ENCODE measurements at regions not wholly inside any gene's neighbourhood (a gene's known extent, or its start where the extent isn't known, plus 50 kb on each side); places are given as distances from the start of the nearest gene placed in this dataset.

DNA sequence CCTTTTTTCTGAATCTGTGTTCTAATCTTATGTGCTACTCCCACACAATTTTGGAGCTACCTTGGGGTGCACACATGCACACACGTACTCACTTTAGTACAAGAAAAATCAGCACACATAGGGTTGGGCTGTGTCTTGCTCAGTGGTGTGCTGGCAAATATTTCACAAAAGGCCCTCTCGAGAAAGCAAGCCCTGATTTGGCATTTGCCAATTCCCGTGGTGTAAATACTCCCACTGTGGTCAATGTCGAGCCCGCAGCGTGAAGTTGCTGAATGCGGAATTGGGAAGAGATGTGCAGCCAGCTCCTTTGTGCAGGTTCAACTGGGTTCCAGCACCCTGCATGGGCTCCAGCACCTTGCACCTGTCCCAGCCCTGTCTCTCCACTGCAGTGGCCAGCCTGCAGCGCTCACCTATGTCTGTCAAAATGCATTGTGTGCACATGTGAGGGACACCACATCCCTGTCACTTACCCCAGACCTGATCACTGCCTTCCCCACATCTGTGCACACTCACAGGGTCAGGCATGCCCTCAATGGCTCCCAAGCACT is 78.4 kb upstream of the WNT4 start:
- H3K4me3 ChIP-seq (replicated peaks; ENCODE audit: low read depth, low read length) = no peak overlapping the region
- TF ChIP-seq, protein P1, sequence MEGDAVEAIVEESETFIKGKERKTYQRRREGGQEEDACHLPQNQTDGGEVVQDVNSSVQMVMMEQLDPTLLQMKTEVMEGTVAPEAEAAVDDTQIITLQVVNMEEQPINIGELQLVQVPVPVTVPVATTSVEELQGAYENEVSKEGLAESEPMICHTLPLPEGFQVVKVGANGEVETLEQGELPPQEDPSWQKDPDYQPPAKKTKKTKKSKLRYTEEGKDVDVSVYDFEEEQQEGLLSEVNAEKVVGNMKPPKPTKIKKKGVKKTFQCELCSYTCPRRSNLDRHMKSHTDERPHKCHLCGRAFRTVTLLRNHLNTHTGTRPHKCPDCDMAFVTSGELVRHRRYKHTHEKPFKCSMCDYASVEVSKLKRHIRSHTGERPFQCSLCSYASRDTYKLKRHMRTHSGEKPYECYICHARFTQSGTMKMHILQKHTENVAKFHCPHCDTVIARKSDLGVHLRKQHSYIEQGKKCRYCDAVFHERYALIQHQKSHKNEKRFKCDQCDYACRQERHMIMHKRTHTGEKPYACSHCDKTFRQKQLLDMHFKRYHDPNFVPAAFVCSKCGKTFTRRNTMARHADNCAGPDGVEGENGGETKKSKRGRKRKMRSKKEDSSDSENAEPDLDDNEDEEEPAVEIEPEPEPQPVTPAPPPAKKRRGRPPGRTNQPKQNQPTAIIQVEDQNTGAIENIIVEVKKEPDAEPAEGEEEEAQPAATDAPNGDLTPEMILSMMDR (IDR thresholded peaks at IDR 0.05; ENCODE audit: low read length, missing control alignments) = no peak
- no peak for DNase-seq (ENCODE audit: low read depth)

DNA sequence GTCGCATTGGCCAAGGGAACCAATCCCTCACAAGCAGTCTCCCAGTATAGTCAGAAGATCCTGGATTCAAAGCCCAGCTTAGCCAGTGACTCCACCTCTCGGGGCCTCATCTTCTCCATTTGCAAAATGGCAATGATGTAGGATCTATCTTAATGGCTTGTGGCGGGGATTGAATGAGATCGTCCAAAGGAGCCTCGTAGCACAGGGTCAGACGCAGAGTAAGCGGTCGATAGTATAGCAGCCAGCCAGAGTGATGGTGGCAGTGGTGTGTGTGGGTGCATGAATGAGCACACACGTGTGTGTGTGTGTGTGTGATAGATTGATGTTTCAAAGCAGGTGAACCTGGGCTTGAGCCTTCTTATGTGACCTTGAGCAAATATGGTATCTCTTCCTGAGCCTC is 79.8 kb upstream of the WNT4 start:
- DNase-seq (ENCODE audit: low read depth) = no peak
- H3K4me3 ChIP-seq (replicated peaks; ENCODE audit: low read depth, low read length) = no peak overlapping the region
- TF ChIP-seq, protein P1 (IDR thresholded peaks at IDR 0.05; ENCODE audit: low read length, missing control alignments) = no peak

DNA sequence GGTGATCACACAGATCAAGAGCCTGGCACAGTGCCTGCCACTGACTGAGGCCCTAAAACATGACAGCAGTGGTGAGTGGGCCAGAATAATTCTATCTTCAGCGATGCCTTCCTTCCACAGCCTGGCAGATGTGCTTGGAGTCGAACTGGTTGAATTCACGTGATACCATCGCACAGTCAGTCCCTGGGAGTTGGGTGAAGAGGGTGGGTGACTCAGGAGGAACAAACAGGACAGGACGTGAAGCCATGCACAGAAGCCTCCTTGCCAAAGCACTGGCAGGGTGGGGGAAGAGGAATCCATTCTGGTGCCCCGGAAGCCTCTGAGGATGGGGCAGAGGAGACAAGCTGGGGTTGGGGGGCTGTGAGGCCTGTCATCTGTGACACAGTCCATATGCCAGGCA is 80.3 kb upstream of the WNT4 start:
- TF ChIP-seq, protein P1 (IDR thresholded peaks at IDR 0.05; ENCODE audit: low read length, missing control alignments) = no peak
- DNase-seq (ENCODE audit: low read depth) = no peak

DNA sequence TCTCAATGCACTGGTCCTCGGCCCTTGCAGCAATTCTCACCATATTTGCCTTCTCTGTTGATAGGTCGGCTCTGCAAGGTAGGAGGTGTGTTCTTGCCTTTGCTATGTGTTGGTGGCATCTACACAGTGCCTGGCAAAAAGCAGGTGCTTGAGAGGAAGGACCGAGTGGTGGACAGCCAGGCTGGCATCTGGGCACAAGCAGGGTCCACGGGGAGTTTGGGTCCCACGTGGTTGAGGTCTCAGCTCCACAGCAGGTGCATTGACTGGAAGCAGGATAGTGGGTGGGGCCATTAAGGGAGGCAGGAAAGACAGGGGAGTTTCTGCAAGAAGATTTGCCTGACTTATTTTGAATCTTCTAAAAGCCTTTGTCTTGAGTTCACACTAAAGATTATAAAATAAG is 81.2 kb upstream of the WNT4 start:
- DNase-seq (ENCODE audit: low read depth) = no peak
- no peak overlapping the region for H3K4me3 ChIP-seq (replicated peaks; ENCODE audit: low read depth, low read length)

More for the DNA sequence above, 80.3 kb upstream of the WNT4 start:
- H3K4me3 ChIP-seq (replicated peaks; ENCODE audit: low read depth, low read length) = no peak overlapping the region

DNA sequence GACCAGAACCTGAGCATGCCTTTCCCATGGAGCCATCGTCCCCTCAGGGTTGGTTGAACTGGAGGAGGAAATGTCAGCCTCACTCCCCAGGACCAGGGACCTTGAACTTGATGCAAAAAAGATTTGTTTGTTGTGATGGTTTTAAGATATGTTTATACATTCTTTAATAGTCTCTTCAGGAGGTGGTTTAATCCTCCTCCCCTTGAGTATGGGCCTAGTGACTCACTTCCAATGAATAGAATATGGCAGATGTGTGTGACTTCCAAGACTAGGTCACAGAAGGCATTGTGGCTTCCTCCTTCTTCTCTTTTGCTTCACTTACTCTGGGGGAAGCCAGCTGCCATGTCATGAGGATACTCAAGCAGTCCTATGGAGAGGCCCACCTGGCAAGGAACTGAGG is 81.7 kb upstream of the WNT4 start:
- DNase-seq (ENCODE audit: low read depth) = no peak
- TF ChIP-seq, protein P1 (IDR thresholded peaks at IDR 0.05; ENCODE audit: low read length, missing control alignments) = no peak
- H3K4me3 ChIP-seq (replicated peaks; ENCODE audit: low read depth, low read length) = no peak overlapping the region

More for the DNA sequence above, 81.2 kb upstream of the WNT4 start:
- TF ChIP-seq, protein P1 (IDR thresholded peaks at IDR 0.05; ENCODE audit: low read length, missing control alignments) = no peak

DNA sequence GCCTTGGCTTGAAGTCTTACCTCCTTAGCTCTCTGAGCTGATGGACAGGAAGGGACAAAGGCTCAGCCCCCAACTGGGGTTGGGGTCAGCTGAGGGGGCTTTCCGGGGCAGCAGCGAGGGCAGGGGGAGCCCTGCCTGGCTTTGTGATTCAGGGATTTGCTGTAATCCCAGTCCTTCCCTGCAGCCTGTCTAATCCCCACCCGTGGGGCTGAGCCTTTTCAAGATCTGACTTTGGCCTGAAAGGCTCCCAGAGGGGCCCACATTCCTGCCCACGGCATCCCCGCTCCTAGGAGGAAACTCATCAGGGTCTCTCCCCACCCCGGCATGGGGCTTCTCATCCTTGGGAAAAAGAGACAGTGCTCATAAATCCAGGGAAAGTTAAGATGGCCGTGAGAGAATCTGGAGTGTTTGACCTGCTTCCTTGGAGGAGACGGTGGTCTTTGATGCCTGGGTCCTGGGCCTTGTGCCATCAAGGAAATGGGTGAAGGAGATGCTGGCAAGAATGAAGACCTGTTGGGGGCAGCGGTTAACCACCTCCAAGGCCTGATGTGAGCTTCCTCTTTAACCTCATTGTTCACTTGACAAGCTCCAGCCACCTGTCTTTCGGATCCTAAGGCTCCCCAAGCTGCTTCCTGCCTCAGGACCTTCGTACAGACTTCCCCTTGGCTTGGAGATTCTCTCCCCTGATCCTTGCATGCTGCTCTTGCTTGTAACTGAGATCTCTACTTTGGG is 83.1 kb upstream of the WNT4 start:
- H3K4me3 ChIP-seq (replicated peaks; ENCODE audit: low read depth, low read length) = no peak overlapping the region
- DNase-seq (ENCODE audit: low read depth) = no peak
- TF ChIP-seq, protein P1 (IDR thresholded peaks at IDR 0.05; ENCODE audit: low read length, missing control alignments) = no peak

DNA sequence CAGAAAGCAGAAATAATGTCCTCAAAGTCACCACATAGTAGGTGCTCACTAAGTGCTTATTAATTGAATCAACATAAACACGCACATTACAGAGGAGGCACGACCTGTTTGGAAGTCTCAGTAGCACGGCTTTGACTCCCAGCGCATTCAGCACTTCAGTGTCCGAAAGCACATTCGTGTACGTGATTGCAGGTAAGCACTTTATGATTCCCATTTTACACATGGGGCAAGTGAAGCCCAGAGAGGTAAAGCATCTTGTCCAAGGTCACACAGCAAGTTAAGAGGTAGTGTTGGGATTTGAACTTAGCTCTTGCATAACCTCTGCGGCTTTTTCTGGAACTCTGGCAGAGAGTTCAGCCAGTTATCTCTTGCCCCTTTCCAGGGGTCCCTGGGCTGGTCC is 85.2 kb upstream of the WNT4 start:
- no peak overlapping the region for H3K4me3 ChIP-seq (replicated peaks; ENCODE audit: low read depth, low read length)
- DNase-seq (ENCODE audit: low read depth) = no peak
- TF ChIP-seq, protein P1 (IDR thresholded peaks at IDR 0.05; ENCODE audit: low read length, missing control alignments) = no peak
